ENCODE measurements at regions not wholly inside any gene's neighbourhood (a gene's known extent, or its start where the extent isn't known, plus 50 kb on each side); places are given as distances from the start of the nearest gene placed in this dataset.
A peak's percentile ranks its signal among the peaks of the same experiment; 100 is the strongest.

DNA sequence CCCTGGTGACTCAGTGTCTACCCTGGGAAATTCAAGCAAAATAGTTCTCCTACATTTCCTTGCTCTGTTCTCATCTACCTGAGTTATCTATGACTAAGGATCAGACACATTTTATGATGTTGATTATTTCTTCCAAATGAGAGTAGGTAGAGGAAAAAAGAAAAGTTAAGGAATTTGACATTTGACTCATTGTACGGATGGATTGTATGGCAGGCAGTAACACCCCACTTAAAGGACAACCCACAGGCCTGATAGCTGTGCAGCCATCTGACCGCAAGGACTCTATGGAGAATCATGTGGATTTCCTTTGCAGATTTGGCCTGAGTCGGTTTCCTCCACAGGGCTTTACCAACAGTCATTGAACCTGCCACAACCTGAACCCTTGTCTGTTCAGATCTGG lies 540.3 kb downstream of the BCL11B start:
- no peak for DNase-seq (ENCODE audit: low read depth)
- H3K4me3 ChIP-seq (ENCODE audit: low read depth, low read length): no peak overlapping the region

GRCh38 chr14:98733536-98733935 lies 538.5 kb downstream of the BCL11B start:
- no peak for DNase-seq (ENCODE audit: low read depth)

GRCh38 chr14:98736701-98737338 lies 535.2 kb downstream of the BCL11B start:
- no peak for DNase-seq (ENCODE audit: low read depth)
- H3K4me3 ChIP-seq (ENCODE audit: low read depth, low read length): no peak overlapping the region

More at GRCh38 chr14:98733536-98733935, 538.5 kb downstream of the BCL11B start:
- H3K4me3 ChIP-seq (ENCODE audit: low read depth, low read length): no peak overlapping the region

DNA sequence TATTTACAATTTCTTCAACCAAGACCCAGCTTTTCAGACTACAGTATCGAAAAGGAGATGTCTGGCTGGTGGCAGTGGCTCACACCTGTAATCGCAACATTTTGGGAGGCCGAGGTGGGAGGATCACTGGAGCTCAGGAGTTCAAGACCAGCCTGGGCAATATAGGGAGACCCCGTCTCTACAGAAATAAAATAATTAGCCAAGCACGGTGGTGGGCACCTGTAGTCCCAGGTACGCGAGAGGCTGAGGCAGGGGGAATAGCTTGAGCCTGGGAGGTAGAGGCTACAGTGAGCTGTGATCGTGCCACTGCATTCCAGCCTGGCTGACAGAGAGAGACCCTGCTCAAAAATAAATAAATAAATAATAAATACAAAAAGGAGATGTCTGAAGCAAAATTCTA lies 530.5 kb downstream of the BCL11B start:
- H3K4me3 ChIP-seq (ENCODE audit: low read depth, low read length): no peak overlapping the region
- no peak for DNase-seq (ENCODE audit: low read depth)

- no peak for DNase-seq (ENCODE audit: low read depth)
- no peak overlapping the region for H3K4me3 ChIP-seq (ENCODE audit: low read depth, low read length)
These were observed 530.0 kb downstream of the BCL11B start for GRCh38 chr14:98742001-98742400.

DNA sequence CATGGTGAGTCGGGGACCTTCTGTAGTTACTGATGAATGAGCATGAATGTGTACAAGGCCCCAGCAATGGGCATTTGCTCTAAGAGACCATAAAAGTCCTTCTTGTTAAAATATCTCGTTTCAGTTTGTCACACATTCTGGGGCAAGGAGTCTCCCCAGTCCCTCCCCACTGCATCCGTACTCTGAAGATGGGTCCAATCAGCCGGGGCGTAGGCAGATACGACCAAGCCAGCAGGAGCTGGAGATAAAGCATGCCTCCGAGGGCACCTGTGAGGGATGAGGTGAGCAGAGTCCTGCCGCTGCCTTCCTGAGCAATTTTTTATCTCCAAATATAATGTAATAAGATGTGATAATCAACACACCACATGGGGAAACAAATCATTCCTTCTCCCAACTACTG lies 528.5 kb downstream of the BCL11B start:
- no peak for DNase-seq (ENCODE audit: low read depth)
- H3K4me3 ChIP-seq (ENCODE audit: low read depth, low read length): no peak overlapping the region

GRCh38 chr14:98748966-98749365 lies 523.0 kb downstream of the BCL11B start:
- no peak overlapping the region for H3K4me3 ChIP-seq (ENCODE audit: low read depth, low read length)
- no peak for DNase-seq (ENCODE audit: low read depth)

GRCh38 chr14:98751110-98751509 lies 520.9 kb downstream of the BCL11B start:
- DNase-seq (ENCODE audit: low read depth): no peak
- no peak overlapping the region for H3K4me3 ChIP-seq (ENCODE audit: low read depth, low read length)

- DNase-seq (ENCODE audit: low read depth): no peak
- H3K4me3 ChIP-seq (ENCODE audit: low read depth, low read length): no peak overlapping the region
These were observed 519.3 kb downstream of the BCL11B start for GRCh38 chr14:98752660-98753059.

GRCh38 chr14:98754343-98755020 lies 517.5 kb downstream of the BCL11B start:
- no peak overlapping the region for H3K4me3 ChIP-seq (ENCODE audit: low read depth, low read length)
- DNase-seq (ENCODE audit: low read depth): peak; percentile 27

DNA sequence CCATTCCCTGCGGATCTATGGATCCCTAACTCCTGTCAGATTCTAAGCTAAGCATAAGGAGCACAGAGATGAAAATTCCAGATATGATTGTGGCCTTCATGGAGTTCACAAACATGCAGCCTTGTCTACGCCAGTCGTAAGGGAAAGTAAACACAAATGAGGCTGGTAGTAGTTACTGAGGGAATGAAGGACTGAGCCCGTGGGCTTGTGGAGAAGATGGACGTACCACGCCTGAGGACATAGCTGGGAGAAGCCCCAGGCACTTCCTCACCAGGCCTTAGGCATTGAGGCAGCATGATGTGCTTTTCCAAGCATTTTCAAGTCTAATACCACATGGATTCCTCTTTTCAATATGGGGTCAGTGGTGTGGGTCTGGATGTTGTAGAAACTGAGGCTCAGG lies 515.2 kb downstream of the BCL11B start:
- DNase-seq (ENCODE audit: low read depth): no peak
- no peak overlapping the region for H3K4me3 ChIP-seq (ENCODE audit: low read depth, low read length)

DNA sequence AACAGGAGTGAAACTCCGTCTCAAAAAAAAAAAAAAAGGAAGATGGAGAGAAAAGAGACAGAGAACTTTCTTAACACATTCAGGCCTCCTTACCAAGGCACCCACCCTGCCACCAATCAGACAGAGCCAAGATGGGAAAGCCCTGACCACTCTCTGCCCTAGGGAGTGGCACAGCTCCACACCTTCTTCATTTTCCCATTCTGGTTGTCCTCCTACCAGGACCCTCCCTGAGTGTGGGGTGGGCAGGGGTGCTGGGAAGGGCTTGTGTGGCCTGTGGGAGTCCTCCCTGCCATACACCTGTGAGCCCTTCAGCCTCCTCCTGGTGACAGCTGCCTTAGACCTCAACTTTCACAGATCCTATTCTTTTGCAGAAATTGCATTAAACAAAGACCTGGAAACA lies 513.6 kb downstream of the BCL11B start:
- DNase-seq (ENCODE audit: low read depth): no peak
- H3K4me3 ChIP-seq (ENCODE audit: low read depth, low read length): no peak overlapping the region

DNA sequence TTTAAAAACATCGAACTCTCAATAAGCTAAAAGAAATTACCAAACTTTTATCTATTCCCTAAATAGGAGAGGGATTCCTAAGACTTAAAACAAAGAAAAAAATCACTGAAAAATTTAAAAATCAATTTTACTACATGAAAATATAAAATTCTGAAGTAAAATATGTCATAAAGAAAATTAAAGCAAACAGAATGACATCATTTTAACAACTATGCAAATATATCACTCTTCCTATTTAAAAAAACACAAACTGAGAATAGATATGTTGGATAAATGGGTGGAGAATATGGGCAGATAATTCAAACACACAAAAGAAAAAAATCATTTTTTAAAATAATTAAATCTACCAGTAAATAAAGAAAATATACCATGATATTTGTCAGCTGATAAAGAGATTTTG lies 510.0 kb downstream of the BCL11B start:
- H3K4me3 ChIP-seq (ENCODE audit: low read depth, low read length): no peak overlapping the region
- no peak for DNase-seq (ENCODE audit: low read depth)

- DNase-seq (ENCODE audit: low read depth): no peak
- H3K4me3 ChIP-seq (ENCODE audit: low read depth, low read length): no peak overlapping the region
These were observed 505.2 kb downstream of the BCL11B start for GRCh38 chr14:98766818-98767217.

GRCh38 chr14:98769326-98769725 lies 502.7 kb downstream of the BCL11B start:
- no peak overlapping the region for H3K4me3 ChIP-seq (ENCODE audit: low read depth, low read length)
- no peak for DNase-seq (ENCODE audit: low read depth)

DNA sequence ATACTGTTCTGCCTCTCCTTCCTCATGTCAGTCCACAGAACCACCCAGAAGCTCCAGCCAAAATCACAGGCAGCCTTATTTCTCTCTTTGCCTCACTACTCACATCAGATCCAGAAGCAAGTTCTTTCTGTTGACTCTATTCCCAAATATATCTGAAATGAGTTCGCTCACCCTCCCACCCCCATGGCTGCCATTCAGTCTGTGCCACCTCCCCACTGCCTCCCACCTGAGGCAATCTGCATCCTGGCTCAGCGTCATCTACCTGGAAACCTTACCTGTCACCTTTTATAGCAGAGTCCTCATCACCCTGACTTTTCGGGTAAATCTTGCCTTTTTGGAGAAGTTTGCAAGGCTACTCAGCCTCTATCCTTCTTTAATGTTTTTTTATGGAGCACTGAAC lies 501.8 kb downstream of the BCL11B start:
- H3K4me3 ChIP-seq (ENCODE audit: low read depth, low read length): no peak overlapping the region
- no peak for DNase-seq (ENCODE audit: low read depth)

- H3K4me3 ChIP-seq (ENCODE audit: low read depth, low read length): no peak overlapping the region
- DNase-seq (ENCODE audit: low read depth): no peak
These were observed 498.2 kb downstream of the BCL11B start for GRCh38 chr14:98773814-98774213.

GRCh38 chr14:98775892-98776291 lies 496.1 kb downstream of the BCL11B start:
- no peak overlapping the region for H3K4me3 ChIP-seq (ENCODE audit: low read depth, low read length)
- DNase-seq (ENCODE audit: low read depth): no peak

GRCh38 chr14:98782062-98782461 lies 489.9 kb downstream of the BCL11B start:
- H3K4me3 ChIP-seq (ENCODE audit: low read depth, low read length): no peak overlapping the region
- no peak for DNase-seq (ENCODE audit: low read depth)

- no peak for DNase-seq (ENCODE audit: low read depth)
- no peak overlapping the region for H3K4me3 ChIP-seq (ENCODE audit: low read depth, low read length)
These were observed 486.4 kb downstream of the BCL11B start for GRCh38 chr14:98785578-98785977.

- DNase-seq (ENCODE audit: low read depth): no peak
- H3K4me3 ChIP-seq (ENCODE audit: low read depth, low read length): no peak overlapping the region
These were observed 485.5 kb downstream of the BCL11B start for GRCh38 chr14:98786456-98786855.
